GM18511 (cell line): ENCODE measurements at regions not wholly inside any gene's neighbourhood (a gene's known extent, or its start where the extent isn't known, plus 50 kb on each side); places are given as distances from the start of the nearest gene placed in this dataset.
A peak's percentile ranks its signal among the peaks of the same experiment; 100 is the strongest.

ENCODE experiments used
- ATAC-seq: cut with Tn5 transposase; IDR thresholded peaks from one replicate; pipeline ENCODE4 v1.9.1; 2021; ENCODE audit warnings: mild to moderate bottlenecking, moderate library complexity; ENCODE audit not compliant: unreplicated experiment

- ATAC-seq: no peak
Observed at GRCh38 chr4:155564880-155565279, 101.8 kb upstream of the GUCY1A1 start.

- no peak for ATAC-seq
Observed at GRCh38 chr4:155564086-155564485, 102.6 kb upstream of the GUCY1A1 start.

DNA sequence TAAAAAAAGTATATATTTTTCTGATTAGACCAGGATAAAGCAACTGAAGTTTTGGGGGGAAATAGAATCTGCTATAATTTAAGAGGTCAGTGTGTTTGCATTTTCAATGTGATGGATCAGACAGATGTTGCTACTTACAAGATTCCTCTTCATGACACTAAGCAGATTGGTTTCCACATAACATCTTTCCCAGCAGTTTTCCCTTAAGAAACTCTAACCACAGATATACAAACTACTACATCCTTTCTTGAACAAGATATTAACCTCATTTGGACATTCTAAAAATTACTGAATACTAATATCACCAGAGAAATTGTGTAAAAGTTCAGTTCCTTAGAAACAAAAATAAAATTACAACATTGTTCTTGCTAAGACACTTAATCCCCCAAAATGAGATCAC, 106.7 kb upstream of the GUCY1A1 start:
- ATAC-seq: no peak

DNA sequence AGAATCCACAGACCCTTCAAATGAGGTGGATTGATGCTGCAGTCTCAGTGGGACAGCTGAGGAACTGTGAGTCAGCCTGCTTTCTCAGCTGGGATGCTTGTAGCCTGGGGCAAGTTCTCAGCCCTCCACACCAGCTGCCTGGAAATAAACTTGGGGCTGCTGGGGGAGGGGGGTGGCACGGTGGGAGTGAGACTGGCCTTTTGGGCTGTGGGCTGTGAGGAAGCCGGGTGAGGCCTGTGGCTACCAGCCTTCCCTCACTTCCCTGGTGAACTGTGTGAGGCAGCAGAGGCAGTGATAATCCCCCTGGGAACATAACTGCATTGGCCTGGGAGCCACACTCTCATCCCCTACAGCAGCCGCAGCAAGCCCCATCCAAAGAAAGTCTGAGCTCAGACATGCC, 114.5 kb upstream of the GUCY1A1 start:
- ATAC-seq: no peak

DNA sequence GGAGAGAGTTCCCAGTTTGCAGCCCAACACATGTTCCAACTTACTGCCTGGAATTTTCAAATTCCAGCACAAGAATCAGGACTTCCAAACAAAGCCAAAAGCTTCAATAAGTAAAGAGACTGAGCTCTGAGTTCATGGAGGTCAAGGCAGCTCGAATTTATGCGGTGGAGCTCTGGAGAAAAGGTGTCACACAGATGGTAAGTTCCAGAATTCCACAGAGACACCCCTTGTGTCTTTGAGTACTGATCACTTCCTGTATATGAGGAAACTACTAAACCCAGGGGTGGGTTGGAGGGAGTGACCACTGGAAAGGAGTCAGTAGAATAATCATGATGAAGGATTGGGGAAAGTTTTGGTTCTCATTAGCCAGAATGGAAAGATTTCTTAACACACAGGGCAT, 118.5 kb upstream of the GUCY1A1 start:
- ATAC-seq: no peak

DNA sequence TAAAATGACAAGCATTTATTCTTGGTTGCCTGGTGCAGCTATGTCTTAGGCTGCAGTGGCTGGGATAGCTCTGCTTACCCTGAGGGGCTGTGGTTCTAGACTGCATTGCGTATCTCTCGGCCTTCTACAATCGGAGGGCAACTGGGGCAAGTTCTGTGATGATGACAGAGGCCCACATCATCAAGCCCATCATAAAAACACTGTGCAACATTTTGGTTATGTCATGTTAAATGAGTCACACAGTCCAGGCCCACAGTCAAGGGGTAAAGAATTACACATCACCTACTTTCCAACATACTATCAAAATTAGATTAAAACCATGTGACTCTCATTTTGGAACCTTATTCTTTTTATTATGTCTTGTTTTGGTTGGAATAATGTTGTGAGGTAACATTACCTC, 120.2 kb upstream of the GUCY1A1 start:
- ATAC-seq: no peak

DNA sequence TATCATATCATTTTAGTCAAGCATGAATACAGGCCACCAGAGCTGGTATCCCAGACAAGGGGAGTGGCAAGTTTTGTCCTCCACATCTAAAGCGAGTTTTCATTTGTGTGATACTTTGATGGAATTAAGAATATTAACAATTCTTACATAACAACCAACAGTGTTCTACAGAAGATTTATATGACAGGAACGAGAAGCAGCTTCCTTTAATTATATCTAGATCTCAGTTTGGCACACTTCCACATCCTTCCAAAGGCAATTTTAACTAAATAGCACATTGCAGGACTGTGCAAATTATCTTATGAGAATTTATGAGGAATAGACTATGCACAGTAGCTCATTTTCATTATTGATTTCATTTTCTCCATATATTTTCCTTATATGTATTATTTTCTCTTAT, 121.2 kb upstream of the GUCY1A1 start:
- no peak for ATAC-seq

GRCh38 chr4:155544547-155544946, 122.1 kb upstream of the GUCY1A1 start:
- ATAC-seq: no peak

DNA sequence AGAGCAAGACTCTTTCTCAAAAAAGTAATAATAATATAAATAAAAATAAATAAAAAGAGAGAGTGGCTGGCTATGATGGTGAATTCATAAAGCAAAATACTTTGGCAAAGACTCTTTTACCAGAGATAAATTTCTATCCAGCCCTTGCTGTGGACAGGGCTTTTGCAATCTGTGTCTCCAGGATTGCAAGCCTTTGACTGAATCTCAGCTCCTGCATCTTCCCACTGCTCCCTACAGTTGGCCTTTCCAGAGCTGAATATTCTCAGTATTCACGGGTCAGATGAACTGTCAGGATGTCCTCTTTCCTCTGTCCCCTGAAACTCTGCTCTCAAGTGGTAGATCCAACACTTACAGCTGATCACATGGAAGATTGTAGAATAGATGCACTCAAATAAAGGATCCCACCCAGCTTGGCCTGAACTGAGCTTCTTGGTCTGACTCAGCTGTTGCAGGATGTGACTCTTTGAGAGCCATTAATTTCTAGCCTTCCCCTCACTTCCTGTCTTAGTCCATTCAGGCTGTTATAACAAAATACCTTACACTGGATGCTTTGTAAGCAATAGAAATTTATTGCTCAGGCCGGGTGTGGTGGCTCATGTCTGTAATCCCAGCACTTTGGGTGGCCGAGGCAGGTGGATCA, 123.4 kb upstream of the GUCY1A1 start:
- peak; percentile 90 for ATAC-seq

- ATAC-seq: no peak
Observed at GRCh38 chr4:155542415-155542814, 124.2 kb upstream of the GUCY1A1 start.

- ATAC-seq: no peak
Observed at GRCh38 chr4:155541716-155542115, 124.9 kb upstream of the GUCY1A1 start.

GRCh38 chr4:155540698-155541097, 126.0 kb upstream of the GUCY1A1 start:
- no peak for ATAC-seq

- no peak for ATAC-seq
Observed at GRCh38 chr4:155539746-155540145, 126.9 kb upstream of the GUCY1A1 start.

DNA sequence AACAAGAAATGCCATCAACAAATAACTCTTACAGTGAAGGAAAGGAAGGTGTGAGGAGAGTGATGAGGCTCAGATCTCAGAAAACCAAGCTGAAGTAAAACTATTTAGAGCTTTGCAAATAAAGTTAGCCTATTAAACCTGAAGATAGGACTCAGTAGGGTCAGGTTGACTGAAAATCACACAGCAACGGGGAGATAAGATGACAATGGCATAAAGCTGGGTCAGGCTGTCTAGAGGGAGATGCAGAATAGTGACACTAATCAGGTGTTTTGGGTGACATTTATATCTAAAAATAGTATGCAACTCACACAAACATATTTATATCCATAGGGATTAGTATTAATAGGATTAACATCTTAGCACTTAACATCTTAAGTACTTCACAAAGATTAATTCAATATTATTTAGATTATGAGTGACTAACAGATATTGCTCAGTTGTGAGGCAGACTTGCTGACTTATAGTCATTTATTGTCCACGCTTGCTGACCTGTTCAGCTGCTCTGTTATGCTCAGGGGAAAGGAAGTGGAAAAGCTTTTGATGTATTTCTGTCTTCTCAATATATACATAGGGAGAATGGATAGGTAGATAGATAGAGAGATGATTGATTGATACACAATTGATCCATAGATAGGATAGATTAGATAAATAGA, 130.7 kb upstream of the GUCY1A1 start:
- ATAC-seq: no peak

GRCh38 chr4:155532373-155533085, 134.1 kb upstream of the GUCY1A1 start:
- ATAC-seq: no peak

DNA sequence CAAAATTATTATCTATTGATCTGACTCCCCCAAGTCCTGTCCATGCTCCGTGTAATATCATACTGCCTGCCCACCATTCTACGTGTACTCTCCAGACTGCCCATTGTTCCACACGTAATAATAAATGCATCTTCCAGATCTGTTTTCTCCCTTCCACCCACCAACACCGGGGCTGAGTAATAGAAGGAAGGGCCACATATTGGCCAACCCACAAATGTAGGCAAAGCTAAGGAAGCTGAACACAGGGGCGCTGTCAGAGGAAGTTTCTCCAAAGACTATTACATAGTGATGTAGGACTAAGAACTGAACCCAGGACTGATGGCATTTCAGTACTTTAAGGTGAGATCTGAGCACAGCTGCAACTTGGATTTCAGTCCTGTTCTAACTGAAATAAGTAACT, 135.8 kb upstream of the GUCY1A1 start:
- ATAC-seq: no peak

- no peak for ATAC-seq
Observed at GRCh38 chr4:155530290-155530689, 136.4 kb upstream of the GUCY1A1 start.

DNA sequence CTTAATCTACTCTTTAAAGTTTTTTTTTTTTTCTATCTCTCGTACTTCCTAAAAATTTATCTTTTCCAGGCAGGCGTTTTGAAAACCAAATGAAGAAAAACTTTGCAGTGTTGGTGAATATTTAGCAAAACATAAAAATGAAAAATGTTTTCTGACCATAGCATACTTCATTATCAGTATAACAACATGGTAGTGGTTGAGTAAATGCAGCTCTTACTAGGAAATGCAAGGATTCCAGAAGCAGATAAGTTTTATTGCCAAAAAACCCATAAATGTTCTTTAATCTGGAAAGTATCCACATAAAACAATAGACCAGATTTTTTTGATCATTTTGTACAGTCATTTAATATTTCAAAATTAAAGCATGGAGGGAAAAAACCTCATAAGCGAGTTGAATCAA, 136.9 kb upstream of the GUCY1A1 start:
- ATAC-seq: no peak

DNA sequence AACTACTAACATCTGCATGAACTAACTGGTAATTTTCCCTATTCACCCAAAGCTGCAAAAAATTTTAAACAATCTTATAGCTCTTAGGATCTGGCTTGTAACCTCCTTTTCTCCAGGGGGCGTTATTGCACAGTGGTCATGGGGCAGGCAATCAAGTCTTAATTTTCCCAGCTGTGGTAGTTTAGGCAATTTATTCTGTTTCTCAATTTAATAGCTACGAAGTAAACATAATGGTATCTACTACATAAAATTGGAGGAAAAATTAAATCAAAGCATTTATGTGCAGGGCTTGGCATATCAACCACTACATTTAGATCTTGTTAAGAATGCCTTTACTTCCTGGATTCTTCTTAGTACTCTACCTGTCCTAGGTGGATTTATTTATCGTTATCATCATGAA, 137.4 kb upstream of the GUCY1A1 start:
- ATAC-seq: peak; percentile 69

- no peak for ATAC-seq
Observed at GRCh38 chr4:155526452-155527169, 140.0 kb upstream of the GUCY1A1 start.

DNA sequence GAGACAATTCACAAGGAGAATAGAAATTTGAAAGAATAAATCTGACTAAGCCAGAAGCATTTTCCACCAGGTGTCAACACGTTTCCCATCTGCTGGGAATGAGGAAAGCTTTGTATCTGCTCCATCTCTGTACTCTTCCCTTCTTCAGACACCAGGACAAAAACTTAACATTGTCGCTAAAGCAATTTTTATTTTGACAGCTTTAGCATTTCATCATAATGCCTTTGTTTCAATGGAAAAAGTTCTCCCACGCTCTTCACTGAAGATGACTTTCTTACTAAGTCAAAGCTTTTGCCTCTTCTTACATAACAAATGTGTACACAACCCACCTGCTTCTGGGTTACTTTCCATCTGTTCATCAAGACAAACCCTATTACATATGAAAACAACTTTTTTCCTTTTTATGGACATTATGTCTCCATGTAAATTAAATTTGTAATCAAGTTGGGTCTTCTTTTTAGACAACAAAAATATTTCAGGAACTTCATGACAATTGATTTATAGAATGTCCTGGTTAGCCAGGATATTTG, 141.7 kb upstream of the GUCY1A1 start:
- ATAC-seq: no peak
